Stimulated activated CD4-positive, alpha-beta T cell treated with anti-CD3 and anti-CD28 coated beads, Interleukin-1b, Interleukin-23, amount 100 ng/mL, for 1 hour (primary cell): ENCODE measurements at regions not wholly inside any gene's neighbourhood (a gene's known extent, or its start where the extent isn't known, plus 50 kb on each side); places are given as distances from the start of the nearest gene placed in this dataset.

ENCODE experiments used
- DNase-seq, 2 donors: peaks; one replicate each; pipeline ENCODE4 v3.0.0-alpha.2; 2020; ENCODE audit warnings: low read depth in 2 of 2

DNA sequence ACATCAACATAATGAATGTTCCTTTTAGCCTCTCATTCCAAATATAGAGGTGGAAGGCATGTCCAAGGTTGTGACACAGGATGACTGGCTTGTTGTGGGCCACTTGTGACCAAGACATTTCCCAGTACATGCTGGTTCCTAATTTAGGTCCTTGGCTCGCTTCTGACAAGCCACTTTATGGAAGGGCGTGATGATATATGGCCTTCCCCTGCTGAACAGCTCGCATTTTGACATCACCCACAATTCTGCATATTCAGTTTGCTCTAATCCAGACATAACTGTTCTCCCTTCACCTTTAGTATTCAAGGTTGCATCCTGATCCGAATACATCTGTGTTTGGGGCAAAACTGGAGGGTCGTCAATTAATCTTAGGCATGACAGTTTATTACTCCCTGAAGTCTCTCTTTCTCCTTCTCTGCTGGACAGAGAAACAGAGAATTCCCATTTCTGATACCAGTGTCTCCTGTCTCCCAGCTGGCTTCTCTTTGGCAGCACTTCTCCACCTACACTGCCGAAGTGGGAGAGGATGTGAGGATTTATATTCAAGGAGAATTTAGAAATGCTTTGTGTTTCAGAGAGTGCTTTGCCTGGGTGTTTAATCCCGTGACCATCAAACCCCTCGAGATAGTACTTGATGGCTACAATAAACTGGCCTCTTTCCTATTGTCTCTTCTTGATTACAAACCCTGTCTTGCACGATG is 815.5 kb upstream of the RBFOX1 start:
- no peak for DNase-seq

DNA sequence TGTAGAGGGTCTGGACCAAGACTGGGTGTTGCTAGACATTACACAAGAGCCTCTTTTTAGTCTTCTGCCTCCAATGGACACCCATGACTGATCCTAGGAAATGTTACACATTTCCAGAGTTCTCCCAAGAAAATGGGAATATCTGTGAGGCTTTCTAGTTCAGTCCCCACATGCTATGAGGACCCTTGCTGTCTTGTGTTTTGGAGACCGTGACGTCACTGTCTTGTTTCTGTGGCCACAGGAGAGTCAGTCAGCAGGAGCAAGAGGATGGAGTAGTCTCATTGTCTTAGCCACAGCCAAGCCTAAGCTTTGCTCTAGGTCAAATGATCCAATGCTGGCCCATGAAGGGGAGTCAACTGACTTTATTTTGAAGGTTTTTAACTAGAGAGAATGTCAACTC is 820.1 kb upstream of the RBFOX1 start:
- no peak for DNase-seq

- DNase-seq: no peak
These were observed 822.4 kb upstream of the RBFOX1 start for GRCh38 chr16:6510261-6510660.

- DNase-seq: no peak
These were observed 833.2 kb upstream of the RBFOX1 start for GRCh38 chr16:6499413-6499812.

DNA sequence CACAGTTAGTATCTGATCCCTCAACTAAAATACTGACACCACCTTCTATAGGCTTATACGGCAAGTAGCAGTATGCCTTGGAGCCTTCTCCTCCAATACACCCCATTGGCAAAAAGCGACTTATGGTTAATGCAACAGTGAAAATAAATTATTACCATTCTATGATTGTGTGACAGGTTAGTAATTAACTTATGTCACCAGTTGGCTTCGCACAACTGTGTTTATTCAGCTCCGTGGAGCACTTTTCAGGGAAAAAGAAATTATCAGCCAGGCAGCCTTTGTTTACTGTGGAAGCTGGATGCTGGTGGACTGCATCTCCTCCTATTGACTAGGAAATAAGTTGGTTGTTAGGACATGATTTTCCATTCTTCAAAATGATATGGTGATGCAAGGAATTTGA is 833.8 kb upstream of the RBFOX1 start:
- no peak for DNase-seq

- no peak for DNase-seq
These were observed 835.6 kb upstream of the RBFOX1 start for GRCh38 chr16:6496996-6497395.

DNA sequence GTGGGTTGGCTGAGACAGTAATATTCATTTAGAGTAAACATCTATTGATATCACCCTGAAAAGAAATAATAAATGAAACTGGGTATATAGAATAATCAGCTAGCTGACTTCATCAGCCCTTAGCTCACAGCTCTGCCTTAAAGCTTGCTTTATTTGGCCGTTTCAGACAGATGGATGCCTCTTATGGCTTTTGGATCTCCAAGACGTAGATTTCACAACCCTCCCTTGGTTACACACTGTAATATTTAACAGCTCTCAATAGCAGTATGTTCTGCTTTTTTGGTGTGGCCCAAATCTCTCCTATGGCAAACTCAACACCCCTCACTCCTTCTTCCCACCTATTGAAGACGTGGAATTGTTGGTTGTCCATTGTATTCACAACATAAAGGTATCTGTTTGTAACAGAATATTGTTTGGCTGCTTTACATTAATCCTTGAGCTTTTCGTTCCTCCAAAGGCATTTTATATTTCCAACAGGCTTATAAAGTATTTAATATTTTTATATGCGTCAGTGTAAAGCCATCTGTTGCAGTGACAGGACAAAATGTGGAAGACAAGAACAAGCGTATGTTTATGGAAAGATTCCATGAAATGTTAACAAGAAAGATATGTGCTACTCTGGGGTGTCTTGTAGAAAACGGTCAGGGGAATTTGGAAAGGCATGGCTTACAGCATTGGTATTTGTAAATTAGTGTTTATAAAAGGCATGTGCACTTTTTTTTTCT is 837.0 kb upstream of the RBFOX1 start:
- no peak for DNase-seq

DNA sequence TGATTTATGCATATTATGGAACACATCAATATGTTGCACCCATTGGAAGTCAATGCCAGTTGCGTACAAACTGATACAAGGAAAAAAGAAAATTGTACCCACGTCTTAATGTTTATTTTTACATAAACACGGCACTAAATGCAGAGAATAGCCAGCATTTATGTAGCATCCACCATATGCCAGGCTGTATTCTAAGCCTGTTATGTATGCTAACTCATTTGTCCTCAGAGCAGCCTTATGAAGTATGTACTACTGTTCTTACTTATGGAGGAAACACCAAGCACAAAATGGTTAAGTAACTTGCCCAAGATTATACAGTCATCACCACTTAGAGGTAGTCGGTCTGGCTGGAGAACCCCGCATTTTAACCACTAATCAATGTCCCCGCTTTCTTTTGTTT is 837.9 kb upstream of the RBFOX1 start:
- DNase-seq: no peak

- DNase-seq: no peak
These were observed 839.1 kb upstream of the RBFOX1 start for GRCh38 chr16:6493555-6493954.

- no peak for DNase-seq
These were observed 839.9 kb upstream of the RBFOX1 start for GRCh38 chr16:6492742-6493141.

- DNase-seq: no peak
These were observed 847.7 kb upstream of the RBFOX1 start for GRCh38 chr16:6484935-6485334.

DNA sequence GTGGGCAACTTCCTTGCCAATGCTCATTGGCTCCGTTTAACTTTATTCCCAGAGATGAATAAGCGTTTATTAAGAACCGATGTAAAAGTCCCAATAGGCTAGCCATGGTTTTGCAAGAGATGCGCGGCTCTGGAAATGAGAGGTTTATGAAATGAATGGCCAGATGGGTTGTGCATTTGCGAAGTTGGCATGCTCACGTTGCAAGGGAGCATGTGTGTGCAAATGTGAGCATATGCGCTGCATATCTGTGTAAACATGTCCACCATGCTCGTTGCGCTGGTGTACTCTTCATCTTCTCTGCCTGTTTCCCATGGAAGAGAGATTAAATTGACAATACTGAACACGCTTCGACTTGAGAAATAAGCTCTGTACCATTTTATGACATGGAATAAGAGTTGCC is 848.6 kb upstream of the RBFOX1 start:
- DNase-seq: no peak

- no peak for DNase-seq
These were observed 849.1 kb upstream of the RBFOX1 start for GRCh38 chr16:6483469-6484033.

DNA sequence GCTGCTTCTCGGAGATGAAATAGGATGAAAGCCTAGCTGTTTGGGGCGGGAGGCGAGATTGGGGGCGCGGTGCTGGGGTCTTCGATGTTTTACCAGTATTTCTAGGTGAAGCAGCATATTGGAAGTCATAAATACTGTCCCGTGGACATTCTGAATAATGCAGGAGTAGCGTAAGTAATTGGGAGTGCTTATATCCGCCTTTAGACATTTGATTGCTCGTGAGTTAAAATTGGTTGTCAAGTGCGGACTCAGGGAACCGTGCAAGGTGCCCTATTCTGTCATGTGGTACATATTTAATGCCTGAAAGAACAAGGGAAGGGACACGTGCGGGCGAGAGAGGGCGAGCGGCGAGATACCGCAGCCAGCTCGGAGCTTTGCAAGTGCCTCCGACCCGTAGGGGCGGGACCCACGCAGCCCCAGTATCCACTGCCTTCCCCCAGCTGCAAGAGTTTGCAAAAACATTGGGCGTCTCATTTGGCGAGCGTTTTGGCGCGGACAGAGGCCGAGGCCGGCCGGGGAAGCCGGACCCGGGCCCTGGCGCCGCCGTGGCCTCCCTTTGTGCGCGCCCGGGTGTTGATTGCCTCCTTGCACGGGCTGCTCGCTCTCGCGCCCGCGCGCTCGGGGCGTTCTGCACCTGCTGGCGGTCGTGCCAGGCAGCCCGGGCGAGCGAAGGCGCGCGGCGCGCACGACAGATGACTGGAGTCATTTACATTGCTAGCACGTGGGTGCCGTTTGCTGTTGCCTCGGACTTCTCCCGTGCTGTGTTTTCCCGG is 849.8 kb upstream of the RBFOX1 start:
- no peak for DNase-seq

DNA sequence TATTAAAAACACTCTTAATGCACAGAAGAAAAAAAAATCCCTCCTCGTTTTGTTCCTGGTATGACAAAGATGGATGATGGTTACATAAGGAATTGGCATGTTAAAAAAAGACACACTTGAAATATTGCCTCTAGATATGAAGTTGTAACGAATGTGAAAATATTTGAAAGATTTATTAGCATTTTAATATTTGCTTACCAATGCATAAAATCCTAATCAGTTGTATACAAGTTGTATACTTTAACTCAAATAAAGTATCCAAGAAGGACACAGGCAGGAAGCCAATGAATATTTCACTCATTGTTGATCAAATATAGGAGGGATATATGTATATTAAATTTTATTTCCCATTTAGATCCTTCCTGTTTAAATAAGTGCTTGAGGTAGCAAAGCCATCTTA is 850.8 kb upstream of the RBFOX1 start:
- no peak for DNase-seq

DNA sequence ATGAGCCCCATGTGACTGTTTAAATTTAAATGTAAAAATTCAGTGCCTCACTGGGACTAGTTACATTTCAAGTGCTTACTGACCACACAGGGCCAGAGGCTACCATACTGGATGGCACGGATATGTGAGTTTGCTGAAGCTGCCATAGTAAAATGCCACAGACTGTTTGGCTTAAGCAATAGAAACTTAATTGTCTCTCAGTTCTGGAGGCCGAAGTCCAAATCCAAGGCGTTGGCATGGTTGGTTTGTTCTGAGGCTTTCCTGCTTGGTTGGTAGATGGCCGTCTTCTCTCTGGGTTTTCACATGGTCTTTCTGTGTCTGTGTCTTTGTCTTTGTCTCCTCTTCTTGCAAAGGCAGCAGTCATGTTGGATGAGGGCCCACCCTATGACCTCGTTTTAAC is 878.9 kb upstream of the RBFOX1 start:
- no peak for DNase-seq

DNA sequence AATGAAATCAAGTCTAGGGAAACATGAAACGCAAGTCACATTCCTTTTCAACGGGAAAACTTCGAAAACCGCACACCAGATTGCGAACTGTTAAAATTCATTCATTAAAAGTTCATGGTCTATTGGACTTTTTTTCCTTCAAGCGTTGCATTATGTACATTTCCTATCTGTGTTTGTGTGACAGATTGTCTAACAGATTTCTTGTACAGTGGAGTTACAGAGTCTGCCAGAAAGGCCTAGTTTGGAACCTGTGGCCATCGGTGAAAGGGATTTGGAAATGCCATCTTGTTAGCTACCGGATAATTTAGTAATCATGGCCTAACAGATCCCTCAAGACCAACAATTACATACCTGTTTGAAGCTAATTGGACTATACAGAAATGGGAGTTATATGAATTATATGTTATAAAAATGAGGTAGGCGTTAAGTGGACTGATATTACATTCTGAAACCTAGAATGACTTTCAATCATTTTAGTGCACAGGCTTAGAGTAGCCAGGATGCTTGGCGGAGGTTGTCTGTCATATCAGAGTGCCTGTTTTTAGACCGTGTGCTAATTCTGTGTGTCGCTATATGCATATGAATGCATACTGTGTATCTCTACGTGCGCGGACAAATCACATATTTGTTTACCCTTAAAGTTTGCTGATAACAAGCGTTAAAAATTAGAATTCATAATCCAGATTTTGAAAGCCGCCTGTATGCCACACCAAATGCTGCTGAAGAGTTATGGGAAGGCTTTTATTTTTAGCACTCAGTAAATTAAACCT is 885.4 kb upstream of the RBFOX1 start:
- DNase-seq: no peak

GRCh38 chr16:6446370-6446769 is 886.3 kb upstream of the RBFOX1 start:
- DNase-seq: no peak

DNA sequence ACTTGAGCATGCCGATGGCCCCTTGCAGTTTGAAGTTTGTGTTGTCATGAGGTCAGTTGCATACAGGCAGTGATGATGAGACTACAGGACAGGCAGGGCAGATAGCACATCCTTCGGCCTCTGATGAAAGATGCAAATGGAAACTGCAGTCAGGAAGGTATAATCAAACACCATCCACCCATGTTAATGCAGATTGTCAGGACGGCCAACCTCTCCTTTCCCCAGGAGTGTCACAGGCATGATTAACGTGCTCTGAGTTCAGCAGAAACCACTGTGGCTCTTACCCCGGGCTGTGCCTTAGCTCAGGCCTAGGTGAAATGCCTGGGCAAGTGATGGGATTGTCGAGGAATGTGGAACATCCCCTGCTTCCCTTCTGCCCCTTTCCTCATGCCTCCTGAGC is 893.5 kb upstream of the RBFOX1 start:
- no peak for DNase-seq

- no peak for DNase-seq
These were observed 903.8 kb upstream of the RBFOX1 start for GRCh38 chr16:6428861-6429260.

DNA sequence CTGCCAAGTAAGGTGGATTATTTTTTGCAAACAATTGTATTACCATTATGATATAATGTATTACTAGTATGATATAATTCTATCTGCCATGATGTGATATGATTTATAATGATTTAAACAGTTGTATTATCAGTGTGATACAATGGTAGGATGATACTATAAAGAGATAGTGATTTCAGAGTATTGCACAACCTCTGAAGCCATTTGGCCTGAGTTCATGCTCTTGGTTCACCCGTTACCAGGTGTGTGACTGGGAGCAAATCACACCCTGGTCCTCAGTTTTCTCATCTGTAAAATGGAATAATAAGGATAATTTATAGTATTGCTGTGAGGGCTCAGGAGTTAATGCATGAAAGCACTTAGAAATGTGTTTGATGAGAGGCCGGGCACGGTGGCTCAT is 905.0 kb upstream of the RBFOX1 start:
- no peak for DNase-seq

- no peak for DNase-seq
These were observed 925.0 kb upstream of the RBFOX1 start for GRCh38 chr16:6407596-6407995.
